CD4-positive, CD25-positive, alpha-beta regulatory T cell (primary cell): ENCODE measurements at regions not wholly inside any gene's neighbourhood (a gene's known extent, or its start where the extent isn't known, plus 50 kb on each side); places are given as distances from the start of the nearest gene placed in this dataset.

ENCODE experiments used
- ATAC-seq, 2 donors: fragments of 150-1000 bp; cut with Tn5 transposase; one replicate each; pipeline ENCODE4 v1.10.0; 2021; ENCODE audit warnings: low read depth in 2 of 2, moderate number of reproducible peaks in 2 of 2, moderate library complexity in 1 of 2
- DNase-seq, 3 donors: peaks; one replicate each; pipeline versions ENCODE4 v3.0.0 to v3.0.0-alpha.2; 2012 to 2022; ENCODE audit warnings: mixed read lengths in 1 of 3
- H3K27ac ChIP-seq: one replicate; pipeline ENCODE4 v1.7.0; 2013; ENCODE audit warnings: mild to moderate bottlenecking, low read length; ENCODE audit not compliant: insufficient read depth, poor library complexity, severe bottlenecking
- H3K27me3 ChIP-seq: one replicate; pipeline ENCODE4 v1.7.0; 2013; ENCODE audit warnings: low read length; ENCODE audit not compliant: control insufficient read depth, insufficient read depth
- H3K36me3 ChIP-seq: one replicate; pipeline ENCODE4 v1.7.0; 2013; ENCODE audit warnings: mild to moderate bottlenecking, low read length, moderate library complexity; ENCODE audit not compliant: control insufficient read depth, insufficient read depth
- H3K4me1 ChIP-seq: 2 replicates; pipeline ENCODE4 v1.7.0; 2013; ENCODE audit warnings: mild to moderate bottlenecking, low read length; ENCODE audit not compliant: insufficient read depth, control insufficient read depth, poor library complexity, severe bottlenecking
- H3K4me3 ChIP-seq: one replicate; pipeline ENCODE4 v1.7.0; 2013; ENCODE audit warnings: low read depth, mild to moderate bottlenecking, low read length, moderate library complexity
- H3K9me3 ChIP-seq, 2 experiments: 1 replicate in 1 of 2; 2 replicates in 1 of 2; pipeline ENCODE4 v1.7.0; 2013; ENCODE audit warnings: low read length in 2 of 2, mild to moderate bottlenecking in 1 of 2, moderate library complexity in 1 of 2; ENCODE audit not compliant: control insufficient read depth in 2 of 2
- H3K27ac Mint-ChIP-seq, 3 donors: one replicate each; pipeline ENCODE4 v1.8.0; 2020 to 2022; ENCODE audit warnings: mild to moderate bottlenecking in 3 of 3, mixed read lengths in 3 of 3, moderate library complexity in 2 of 3
- H3K27me3 Mint-ChIP-seq: one replicate; pipeline ENCODE4 v1.8.0; 2022; ENCODE audit warnings: mild to moderate bottlenecking, mixed read lengths
- H3K36me3 Mint-ChIP-seq: one replicate; pipeline ENCODE4 v1.8.0; 2020; ENCODE audit warnings: mixed read lengths
- H3K4me1 Mint-ChIP-seq, 4 donors: one replicate each; pipeline ENCODE4 v1.8.0; 2020 to 2022; ENCODE audit warnings: mixed read lengths in 4 of 4, mild to moderate bottlenecking in 1 of 4
- H3K4me3 Mint-ChIP-seq, 4 donors: one replicate each; pipeline ENCODE4 v1.8.0; 2020 to 2022; ENCODE audit warnings: mild to moderate bottlenecking in 4 of 4, mixed read lengths in 4 of 4, moderate library complexity in 3 of 4
- H3K9me3 Mint-ChIP-seq, 7 donors: one replicate each; pipeline ENCODE4 v1.8.0; 2020 to 2022; ENCODE audit warnings: mixed read lengths in 7 of 7, mild to moderate bottlenecking in 3 of 7, moderate library complexity in 2 of 7

DNA sequence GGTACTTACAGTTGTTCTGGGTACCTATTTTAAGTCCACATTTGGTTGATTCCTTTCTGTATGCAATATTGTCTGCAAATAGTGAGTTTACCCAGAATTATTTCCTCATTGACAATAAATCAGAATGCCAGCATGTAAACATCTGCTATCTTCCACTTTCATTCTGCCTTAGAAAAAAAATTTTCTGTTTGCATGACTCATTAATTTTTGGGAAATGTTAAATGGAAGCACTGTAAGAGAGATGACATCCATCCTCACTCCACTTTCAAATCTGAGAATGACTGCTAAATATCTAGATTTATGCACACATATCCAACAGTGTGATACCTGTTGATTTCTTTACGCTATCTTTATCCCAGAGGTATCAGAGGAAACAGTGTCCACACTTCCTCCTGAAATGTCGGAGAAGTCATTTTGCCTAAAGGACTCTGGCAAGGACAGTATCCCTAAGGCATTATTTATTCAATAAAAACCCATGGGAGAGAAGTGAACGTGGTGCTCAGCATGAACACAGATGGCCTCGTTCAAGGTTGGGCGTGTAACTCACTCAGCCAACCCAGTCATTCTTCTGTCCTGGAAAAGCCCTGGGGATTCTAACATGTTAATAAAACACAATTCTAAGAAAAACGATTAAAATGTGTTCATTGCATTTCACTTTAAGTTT, 780.9 kb downstream of the QKI start:
- H3K9me3 ChIP-seq = no peaks in the 10 kb centered on the region
- H3K36me3 Mint-ChIP-seq = no peaks in the 10 kb centered on the region
- no peaks in the 10 kb centered on the region for H3K27me3 Mint-ChIP-seq
- H3K36me3 ChIP-seq = no peaks in the 10 kb centered on the region
- no peak overlapping the region for H3K27ac ChIP-seq
- H3K4me3 ChIP-seq = no peak overlapping the region
- no peaks in the 10 kb centered on the region for H3K4me1 ChIP-seq
- no peak overlapping the region for H3K27ac Mint-ChIP-seq
- H3K9me3 Mint-ChIP-seq = peaks cover 0 to 4% (median 0%) of the 10 kb centered on the region in 7 donors
- H3K4me3 Mint-ChIP-seq = no peak overlapping the region
- DNase-seq (no peak), ATAC-seq (no peak)
- no peaks in the 10 kb centered on the region for H3K27me3 ChIP-seq
- H3K4me1 Mint-ChIP-seq = no peaks in the 10 kb centered on the region

GRCh38 chr6:164188861-164189260, 774.3 kb downstream of the QKI start:
- peaks cover 0 to 8% (median 0%) of the 10 kb centered on the region in 7 donors for H3K9me3 Mint-ChIP-seq
- no peaks in the 10 kb centered on the region for H3K27me3 ChIP-seq
- H3K9me3 ChIP-seq = no peaks in the 10 kb centered on the region
- no peaks in the 10 kb centered on the region for H3K4me1 ChIP-seq
- H3K36me3 ChIP-seq = no peaks in the 10 kb centered on the region
- peaks cover 0 to 6% (median 0%) of the 10 kb centered on the region in 4 donors for H3K4me1 Mint-ChIP-seq
- H3K27ac ChIP-seq = no peak overlapping the region
- no peaks in the 10 kb centered on the region for H3K36me3 Mint-ChIP-seq
- H3K4me3 Mint-ChIP-seq = no peak overlapping the region
- H3K4me3 ChIP-seq = no peak overlapping the region
- DNase-seq (no peak), ATAC-seq (no peak)
- no peak overlapping the region for H3K27ac Mint-ChIP-seq
- H3K27me3 Mint-ChIP-seq = no peaks in the 10 kb centered on the region

DNA sequence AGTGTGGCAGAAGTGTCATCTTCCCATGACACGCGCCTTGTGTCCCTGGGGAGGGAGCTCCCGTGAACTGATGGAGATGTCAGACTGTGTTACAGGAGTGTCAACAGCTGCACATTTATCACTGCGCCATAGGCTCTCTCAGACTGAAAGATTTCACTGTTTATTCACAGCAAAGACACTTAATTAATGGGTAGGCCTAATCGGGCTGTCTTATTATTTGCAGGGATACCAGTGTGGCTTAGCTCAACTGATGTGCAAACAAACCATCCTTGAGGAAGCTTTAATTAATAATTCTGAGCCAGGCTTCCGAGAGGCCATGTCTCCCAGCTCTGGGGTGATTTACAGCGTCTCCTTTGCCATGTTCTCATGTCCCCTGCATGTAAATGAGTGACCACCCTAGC, 771.0 kb downstream of the QKI start:
- H3K4me3 ChIP-seq = no peak overlapping the region
- H3K36me3 Mint-ChIP-seq = no peaks in the 10 kb centered on the region
- no peak for ATAC-seq
- H3K4me1 Mint-ChIP-seq = peaks cover 0 to 6% (median 0%) of the 10 kb centered on the region in 4 donors
- H3K9me3 Mint-ChIP-seq = peaks cover 0 to 4% (median 0%) of the 10 kb centered on the region in 7 donors
- H3K27me3 ChIP-seq = no peaks in the 10 kb centered on the region
- no peak overlapping the region for H3K4me3 Mint-ChIP-seq
- H3K36me3 ChIP-seq = no peaks in the 10 kb centered on the region
- H3K4me1 ChIP-seq = no peaks in the 10 kb centered on the region
- no peaks in the 10 kb centered on the region for H3K27me3 Mint-ChIP-seq
- H3K27ac Mint-ChIP-seq = no peak overlapping the region
- DNase-seq = no peak
- no peak overlapping the region for H3K27ac ChIP-seq
- H3K9me3 ChIP-seq = no peaks in the 10 kb centered on the region

GRCh38 chr6:164184410-164184809, 769.9 kb downstream of the QKI start:
- ATAC-seq (no peak), DNase-seq (no peak)
- H3K9me3 Mint-ChIP-seq = peaks cover 0 to 4% (median 0%) of the 10 kb centered on the region in 7 donors
- no peak overlapping the region for H3K27ac ChIP-seq
- H3K4me1 Mint-ChIP-seq = peaks cover 0 to 6% (median 0%) of the 10 kb centered on the region in 4 donors
- H3K27me3 ChIP-seq = no peaks in the 10 kb centered on the region
- no peaks in the 10 kb centered on the region for H3K36me3 ChIP-seq
- no peak overlapping the region for H3K4me3 Mint-ChIP-seq
- H3K4me3 ChIP-seq = no peak overlapping the region
- no peaks in the 10 kb centered on the region for H3K4me1 ChIP-seq
- no peaks in the 10 kb centered on the region for H3K27me3 Mint-ChIP-seq
- no peak overlapping the region for H3K27ac Mint-ChIP-seq
- H3K36me3 Mint-ChIP-seq = no peaks in the 10 kb centered on the region
- no peaks in the 10 kb centered on the region for H3K9me3 ChIP-seq

DNA sequence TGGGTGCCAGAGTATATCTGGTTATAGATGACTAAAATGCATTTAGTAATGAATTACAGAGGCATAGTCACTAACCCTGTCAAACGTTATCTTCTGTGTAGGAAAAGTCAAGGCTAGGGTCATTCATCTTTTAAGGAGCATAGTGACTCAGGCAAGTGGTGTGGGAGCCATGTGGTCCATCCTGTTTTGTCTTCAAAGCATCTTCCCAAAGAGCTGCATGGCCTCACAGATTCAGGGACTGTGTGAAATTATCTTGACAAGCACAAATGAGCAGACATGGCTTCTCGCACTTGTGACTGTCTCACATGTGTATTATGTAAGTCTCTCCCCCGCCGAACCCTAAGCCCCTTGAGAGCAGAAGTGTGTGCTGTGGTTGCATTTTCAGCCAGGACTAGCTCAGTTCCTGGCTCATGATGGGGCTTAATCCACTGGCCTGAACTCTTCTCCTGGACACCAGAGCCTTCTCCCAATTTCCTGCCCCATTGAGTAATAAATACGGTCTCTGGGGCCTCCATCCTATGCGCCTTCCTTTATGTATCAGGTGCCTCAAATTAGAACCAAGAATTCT, 769.1 kb downstream of the QKI start:
- H3K4me1 Mint-ChIP-seq = peaks cover 0 to 6% (median 0%) of the 10 kb centered on the region in 4 donors
- no peaks in the 10 kb centered on the region for H3K4me1 ChIP-seq
- H3K27me3 ChIP-seq = no peaks in the 10 kb centered on the region
- ATAC-seq (no peak), DNase-seq (no peak)
- no peak overlapping the region for H3K27ac ChIP-seq
- no peaks in the 10 kb centered on the region for H3K36me3 Mint-ChIP-seq
- no peak overlapping the region for H3K4me3 Mint-ChIP-seq
- H3K27me3 Mint-ChIP-seq = no peaks in the 10 kb centered on the region
- H3K27ac Mint-ChIP-seq = no peak overlapping the region
- no peaks in the 10 kb centered on the region for H3K9me3 ChIP-seq
- H3K4me3 ChIP-seq = no peak overlapping the region
- H3K36me3 ChIP-seq = no peaks in the 10 kb centered on the region
- peaks cover 0 to 4% (median 0%) of the 10 kb centered on the region in 7 donors for H3K9me3 Mint-ChIP-seq

DNA sequence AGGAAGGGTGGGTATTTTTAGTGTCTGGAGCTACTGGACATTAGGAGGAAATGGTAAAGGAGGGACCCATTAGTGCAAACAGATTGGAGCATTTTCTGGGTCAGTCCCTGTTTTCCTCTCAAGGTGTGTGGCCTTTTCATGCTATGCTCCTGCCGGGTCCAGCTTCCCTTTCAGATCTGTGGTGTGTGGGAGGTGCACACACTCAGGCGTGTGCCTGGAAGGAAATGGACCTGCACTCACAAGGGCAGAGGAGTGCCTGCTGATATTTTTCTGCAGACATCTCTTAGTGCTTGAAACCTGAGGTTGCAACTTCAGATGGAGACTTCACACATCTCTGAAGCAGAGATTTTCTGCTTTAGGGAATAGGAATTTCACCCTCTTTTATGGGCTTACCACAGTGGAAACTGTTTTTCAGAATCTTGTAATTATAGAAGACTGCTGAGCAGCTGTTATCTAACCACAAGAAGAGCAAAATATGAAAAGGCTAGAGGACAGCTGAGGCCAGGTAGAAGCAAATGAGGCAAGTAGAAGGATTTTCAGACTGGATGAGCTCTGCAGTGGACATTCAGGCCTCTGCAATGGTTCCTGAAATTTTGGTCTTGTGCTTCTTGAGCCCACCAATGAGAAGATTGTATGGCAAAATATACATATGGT, 764.3 kb downstream of the QKI start:
- H3K27me3 ChIP-seq = no peaks in the 10 kb centered on the region
- peaks cover 0 to 9% (median 5%) of the 10 kb centered on the region in 7 donors for H3K9me3 Mint-ChIP-seq
- no peaks in the 10 kb centered on the region for H3K4me1 Mint-ChIP-seq
- H3K9me3 ChIP-seq = no peaks in the 10 kb centered on the region
- no peak for DNase-seq
- no peak overlapping the region for H3K4me3 Mint-ChIP-seq
- H3K27me3 Mint-ChIP-seq = no peaks in the 10 kb centered on the region
- no peak overlapping the region for H3K27ac Mint-ChIP-seq
- no peaks in the 10 kb centered on the region for H3K4me1 ChIP-seq
- no peaks in the 10 kb centered on the region for H3K36me3 ChIP-seq
- ATAC-seq = no peak
- no peak overlapping the region for H3K4me3 ChIP-seq
- no peak overlapping the region for H3K27ac ChIP-seq
- no peaks in the 10 kb centered on the region for H3K36me3 Mint-ChIP-seq

DNA sequence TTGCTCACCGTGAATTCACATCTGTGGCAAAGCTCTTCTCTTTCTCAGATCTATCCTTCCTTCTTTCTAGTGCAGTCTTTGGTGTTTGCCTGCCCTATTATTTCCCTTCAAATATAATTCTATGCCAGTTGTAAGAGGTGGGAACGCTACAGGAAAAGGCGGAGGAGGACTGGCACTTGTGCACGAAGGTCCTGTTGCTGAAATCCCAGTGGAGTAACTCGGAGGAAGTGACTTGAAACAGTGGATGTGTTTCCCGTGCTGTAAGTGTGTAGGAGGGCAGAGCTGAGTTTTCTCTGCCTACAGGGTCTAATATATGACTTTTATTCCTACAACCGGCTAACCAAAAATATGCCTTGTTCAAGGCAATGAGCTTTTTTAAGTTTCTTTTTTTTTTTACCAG, 754.8 kb downstream of the QKI start:
- no peaks in the 10 kb centered on the region for H3K4me1 ChIP-seq
- Mint-ChIP-seq H3K27ac (no peak overlapping the region), H3K9me3 (peaks cover 0 to 14% (median 3%) of the 10 kb centered on the region in 7 donors), H3K36me3 (no peaks in the 10 kb centered on the region), H3K4me1 (no peaks in the 10 kb centered on the region), H3K4me3 (no peak overlapping the region), H3K27me3 (no peaks in the 10 kb centered on the region)
- H3K27me3 ChIP-seq = no peaks in the 10 kb centered on the region
- DNase-seq (no peak), ATAC-seq (no peak)
- no peaks in the 10 kb centered on the region for H3K9me3 ChIP-seq
- no peak overlapping the region for H3K4me3 ChIP-seq
- no peak overlapping the region for H3K27ac ChIP-seq
- H3K36me3 ChIP-seq = no peaks in the 10 kb centered on the region

DNA sequence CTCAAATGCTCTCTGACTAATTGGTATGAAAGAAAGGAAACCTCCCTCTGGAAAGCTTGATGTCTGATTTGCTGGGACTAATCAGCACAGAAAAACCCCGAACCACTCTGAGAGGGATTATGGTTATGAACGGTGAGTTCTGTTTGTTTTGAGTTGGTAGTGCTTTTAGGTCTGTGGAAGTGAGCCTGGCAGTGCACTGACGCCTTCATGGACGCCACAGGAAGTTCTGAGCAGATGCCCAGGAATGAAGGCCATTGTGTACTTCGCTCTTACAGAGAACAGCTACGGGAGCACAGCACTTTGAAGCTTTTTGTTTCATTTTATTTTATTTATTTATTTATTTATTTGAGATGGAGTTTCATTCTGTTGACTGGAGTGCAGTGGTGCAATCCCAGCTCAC, 754.1 kb downstream of the QKI start:
- ATAC-seq = no peak

More for the DNA sequence above, 754.1 kb downstream of the QKI start:
- no peak for DNase-seq
- Mint-ChIP-seq H3K4me1 (no peaks in the 10 kb centered on the region), H3K27me3 (no peaks in the 10 kb centered on the region), H3K36me3 (no peaks in the 10 kb centered on the region), H3K4me3 (no peak overlapping the region), H3K27ac (no peak overlapping the region), H3K9me3 (peaks cover 0 to 14% (median 1%) of the 10 kb centered on the region in 7 donors)
- Histone ChIP-seq H3K4me3 (no peak overlapping the region), H3K27ac (no peak overlapping the region), H3K27me3 (no peaks in the 10 kb centered on the region), H3K36me3 (no peaks in the 10 kb centered on the region), H3K4me1 (no peaks in the 10 kb centered on the region), H3K9me3 (no peaks in the 10 kb centered on the region)
